Tibial nerve (tissue), 4 donors: ENCODE measurements at regions not wholly inside any gene's neighbourhood (a gene's known extent, or its start where the extent isn't known, plus 50 kb on each side); places are given as distances from the start of the nearest gene placed in this dataset.

ENCODE experiments used
- CTCF ChIP-seq, 5 experiments: fragments of 200-600 bp in 3 of 5; fragments of 450-650 bp in 2 of 5; sonication (generic) in 3 of 5; IDR thresholded peaks; one replicate each; pipeline ENCODE4 v1.5.1; 2016 to 2019; ENCODE audit warnings: antibody characterized with exemption in 5 of 5, mild to moderate bottlenecking in 3 of 5, moderate library complexity in 2 of 5
- EP300 ChIP-seq, 2 donors: sonication (generic); formaldehyde crosslinking; IDR thresholded peaks; one replicate each; pipeline ENCODE4 v1.6.1; 2017; ENCODE audit warnings: antibody characterized with exemption in 2 of 2, mild to moderate bottlenecking in 1 of 2
- POLR2A ChIP-seq, 2 donors: fragments of 450-650 bp; IDR thresholded peaks; one replicate each; pipeline ENCODE4 v1.6.1; 2017; ENCODE audit warnings: antibody characterized with exemption in 2 of 2, mild to moderate bottlenecking in 2 of 2, moderate library complexity in 2 of 2

- TF ChIP-seq POLR2A (IDR thresholded peaks at IDR 0.05) (no peak), CTCF (IDR thresholded peaks at IDR 0.05) (no peak), EP300 (IDR thresholded peaks at IDR 0.05) (no peak)
Observed at GRCh38 chrX:79259073-79259689, 108.0 kb downstream of the ITM2A start.
